ENCODE measurements at regions not wholly inside any gene's neighbourhood (a gene's known extent, or its start where the extent isn't known, plus 50 kb on each side); places are given as distances from the start of the nearest gene placed in this dataset.

DNA sequence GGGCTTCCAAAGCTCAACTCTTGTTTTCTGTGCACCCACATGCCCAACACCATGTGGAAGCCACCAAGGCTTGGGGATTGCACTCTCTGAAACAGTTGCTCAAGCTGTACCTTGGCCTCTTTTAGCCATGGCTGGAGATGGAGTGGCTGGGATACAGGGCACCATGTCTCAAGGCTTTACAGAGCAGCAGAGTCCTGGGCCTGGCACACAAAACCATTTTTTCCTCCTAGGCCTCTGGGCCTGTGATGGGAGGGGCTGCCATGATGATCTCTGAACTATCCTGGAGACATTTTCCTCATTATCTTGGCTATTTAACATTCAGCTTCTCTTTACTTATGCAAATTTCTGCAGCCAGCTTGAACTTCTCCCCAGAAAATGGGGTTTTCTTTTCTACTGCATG lies 179.7 kb upstream of the LRP1B start:
- no peak for TF ChIP-seq YY1 (IDR thresholded peaks at IDR 0.05)
- TF ChIP-seq RAD21 (IDR thresholded peaks at IDR 0.05), result no peak
- no peak for TF ChIP-seq REST (IDR thresholded peaks at IDR 0.05)
- TF ChIP-seq, protein P1, sequence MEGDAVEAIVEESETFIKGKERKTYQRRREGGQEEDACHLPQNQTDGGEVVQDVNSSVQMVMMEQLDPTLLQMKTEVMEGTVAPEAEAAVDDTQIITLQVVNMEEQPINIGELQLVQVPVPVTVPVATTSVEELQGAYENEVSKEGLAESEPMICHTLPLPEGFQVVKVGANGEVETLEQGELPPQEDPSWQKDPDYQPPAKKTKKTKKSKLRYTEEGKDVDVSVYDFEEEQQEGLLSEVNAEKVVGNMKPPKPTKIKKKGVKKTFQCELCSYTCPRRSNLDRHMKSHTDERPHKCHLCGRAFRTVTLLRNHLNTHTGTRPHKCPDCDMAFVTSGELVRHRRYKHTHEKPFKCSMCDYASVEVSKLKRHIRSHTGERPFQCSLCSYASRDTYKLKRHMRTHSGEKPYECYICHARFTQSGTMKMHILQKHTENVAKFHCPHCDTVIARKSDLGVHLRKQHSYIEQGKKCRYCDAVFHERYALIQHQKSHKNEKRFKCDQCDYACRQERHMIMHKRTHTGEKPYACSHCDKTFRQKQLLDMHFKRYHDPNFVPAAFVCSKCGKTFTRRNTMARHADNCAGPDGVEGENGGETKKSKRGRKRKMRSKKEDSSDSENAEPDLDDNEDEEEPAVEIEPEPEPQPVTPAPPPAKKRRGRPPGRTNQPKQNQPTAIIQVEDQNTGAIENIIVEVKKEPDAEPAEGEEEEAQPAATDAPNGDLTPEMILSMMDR (IDR thresholded peaks at IDR 0.05; ENCODE audit: low read depth, low read length, missing input control), result no peak
- TF ChIP-seq FOXA1 (IDR thresholded peaks at IDR 0.05), result no peak
- no peak for TF ChIP-seq GABPA (IDR thresholded peaks at IDR 0.05 in 1 of 2, conservative IDR thresholded peaks at IDR 0.05 in 1 of 2)
- no peak for TF ChIP-seq TAF1 (conservative IDR thresholded peaks at IDR 0.05)
- no peak for TF ChIP-seq MAX (IDR thresholded peaks at IDR 0.05)
- no peak for TF ChIP-seq SP1 (IDR thresholded peaks at IDR 0.05)
- no peak for TF ChIP-seq ZBTB33 (IDR thresholded peaks at IDR 0.05)
- TF ChIP-seq ATF3 (IDR thresholded peaks at IDR 0.05), result no peak
- no peak for TF ChIP-seq JUND (IDR thresholded peaks at IDR 0.05)
- no peak for TF ChIP-seq RXRA (IDR thresholded peaks at IDR 0.05)
